Spleen (tissue), 11 donors: ENCODE measurements at regions not wholly inside any gene's neighbourhood (a gene's known extent, or its start where the extent isn't known, plus 50 kb on each side); places are given as distances from the start of the nearest gene placed in this dataset.

Source experiments
- DNase-seq: peaks from one replicate; pipeline ENCODE4 v3.0.0-alpha.2; 2020
- H3K27ac ChIP-seq, 8 donors: fragments of 200-600 bp; sonication (generic) in 7 of 8; 1 replicate in 4 of 8; 2 replicates in 4 of 8; pipeline versions ENCODE4 v1.5.0 to v1.8.0; 2016 to 2021; ENCODE audit warnings: inconsistent platforms in 4 of 8, mild to moderate bottlenecking in 4 of 8, moderate library complexity in 1 of 8
- H3K27me3 ChIP-seq, 7 donors: fragments of 200-600 bp; sonication (generic) in 6 of 7; replicated peaks in 1 of 7; 1 replicate in 4 of 7; 2 replicates in 3 of 7; pipeline versions ENCODE4 v1.5.0 to v1.8.0; 2016 to 2021; ENCODE audit warnings: inconsistent platforms in 3 of 7, mild to moderate bottlenecking in 1 of 7
- H3K36me3 ChIP-seq, 6 donors: fragments of 200-600 bp; sonication (generic) in 5 of 6; 1 replicate in 4 of 6; 2 replicates in 2 of 6; pipeline versions ENCODE4 v1.5.0 to v1.8.0; 2016 to 2021; ENCODE audit warnings: inconsistent platforms in 2 of 6
- H3K4me1 ChIP-seq, 6 donors: fragments of 200-600 bp; sonication (generic) in 5 of 6; 1 replicate in 3 of 6; 2 replicates in 3 of 6; pipeline versions ENCODE4 v1.5.0 to v1.8.0; 2016 to 2021; ENCODE audit warnings: inconsistent platforms in 3 of 6
- H3K4me3 ChIP-seq, 8 donors: fragments of 200-600 bp; sonication (generic) in 7 of 8; 1 replicate in 4 of 8; 2 replicates in 4 of 8; pipeline versions ENCODE4 v1.5.0 to v1.8.0; 2016 to 2021; ENCODE audit warnings: inconsistent platforms in 4 of 8, mild to moderate bottlenecking in 4 of 8, moderate library complexity in 2 of 8
- H3K9me3 ChIP-seq, 8 donors: fragments of 200-600 bp; sonication (generic) in 7 of 8; 1 replicate in 4 of 8; 2 replicates in 4 of 8; pipeline versions ENCODE4 v1.5.0 to v1.8.0; 2016 to 2021; ENCODE audit warnings: inconsistent platforms in 4 of 8
- CTCF ChIP-seq, 11 experiments: fragments of 200-600 bp in 7 of 11; fragments of 450-650 bp in 4 of 11; sonication (generic) in 4 of 11; IDR thresholded peaks in 8 of 11; conservative IDR thresholded peaks in 3 of 11; 1 replicate in 7 of 11; 2 replicates in 4 of 11; pipeline versions ENCODE4 v1.4.0 to v1.8.0; 2016 to 2021; ENCODE audit warnings: antibody characterized with exemption in 11 of 11, inconsistent platforms in 4 of 11, mild to moderate bottlenecking in 1 of 11
- POLR2A ChIP-seq, 3 donors: fragments of 450-650 bp; IDR thresholded peaks; one replicate each; pipeline ENCODE4 v1.5.1; 2017; ENCODE audit warnings: antibody characterized with exemption in 3 of 3, mild to moderate bottlenecking in 1 of 3
- POLR2AphosphoS5 ChIP-seq, 3 donors: sonication (generic); formaldehyde crosslinking; IDR thresholded peaks; one replicate each; pipeline ENCODE4 v1.5.1; 2017; ENCODE audit warnings: antibody characterized with exemption in 3 of 3
- WGBS, 5 donors: extraction: QIAGEN DNeasy Blood & Tissue Kit in 3 of 5; methylation state at CpG; one replicate each; pipeline versions ENCODE4 v1.1.5 to v1.1.7; 2013 to 2018; 5-methylcytosine and 5-hydroxymethylcytosine counted together
- intact Hi-C: fragments of 100-400 bp; cut with DNase I; formaldehyde crosslinking; loops from one replicate; pipeline ENCODE4 v1.15.0; 2023; ENCODE audit warnings: low total_unique reads
- donor health status: healthy with polysubstance abuse.
- donor health status: DM: no; HTN: no; CAD: no; lungs with moderate emphysema.
- donor health status: DM: no; HTN: no; CAD: no.
- donor health status: Bipolar disorder and iron deficiency.
- donor health status: healthy.
- donor health status: DM: no; HTN: no; CAD: no.
- donor health status: DM: yes; HTN: yes; CAD: no.

DNA sequence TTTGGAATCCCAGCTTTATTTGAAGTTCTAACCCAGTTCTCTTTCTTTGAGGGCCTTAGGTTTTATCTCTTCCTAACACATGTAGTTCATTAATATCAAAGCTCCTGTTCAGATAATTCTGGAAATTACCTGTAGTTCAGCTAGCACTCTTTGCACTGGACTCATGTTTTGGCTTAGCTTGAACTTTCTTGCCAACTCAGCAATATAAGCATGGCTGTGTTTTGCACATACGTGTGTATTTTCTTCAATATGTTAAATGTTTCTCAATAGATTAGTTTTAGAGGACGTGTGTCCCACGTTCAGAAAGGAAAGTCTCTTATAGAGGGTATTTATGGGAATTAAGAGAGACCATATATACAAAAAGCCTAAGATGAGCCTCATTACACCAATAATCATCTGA, 271.8 kb upstream of the USP25 start:
- 85 to 96% (median 89%) methylated on average over 3 of the region's 3 CpGs for WGBS, 5 donors
- H3K27ac ChIP-seq, result no peak overlapping the region
- H3K9me3 ChIP-seq, result no peaks in the 10 kb centered on the region
- no peaks in the 10 kb centered on the region for H3K27me3 ChIP-seq
- no peak overlapping the region for H3K4me3 ChIP-seq
- intact Hi-C loops, result no loop called here
- no peak for TF ChIP-seq POLR2A (IDR thresholded peaks at IDR 0.05)
- TF ChIP-seq POLR2AphosphoS5 (IDR thresholded peaks at IDR 0.05), result no peak
- DNase-seq, result no peak
- H3K4me1 ChIP-seq, result no peaks in the 10 kb centered on the region
- no peaks in the 10 kb centered on the region for H3K36me3 ChIP-seq

DNA sequence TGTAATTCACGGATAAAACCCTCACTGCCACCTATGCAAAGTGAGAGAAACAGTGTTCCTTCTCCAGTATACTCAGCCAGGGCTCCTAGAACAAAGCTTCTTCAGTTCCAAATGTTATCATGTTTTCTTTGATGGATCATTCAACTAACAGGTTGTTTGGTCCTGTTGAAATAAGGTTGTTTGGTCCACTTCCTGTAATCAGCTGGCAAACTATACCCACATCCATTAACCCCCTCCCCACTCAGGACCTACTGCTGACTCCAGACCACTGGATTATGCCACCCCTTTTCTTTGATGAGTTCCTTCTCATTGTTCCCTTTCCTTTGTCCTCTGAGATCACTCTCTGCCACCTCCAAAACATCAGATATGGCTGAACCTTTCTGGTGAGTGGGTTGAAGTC, 267.7 kb upstream of the USP25 start:
- intact Hi-C loops, result no loop called here
- Histone ChIP-seq H3K4me1 (no peaks in the 10 kb centered on the region), H3K4me3 (no peak overlapping the region), H3K27me3 (no peaks in the 10 kb centered on the region), H3K27ac (no peak overlapping the region), H3K36me3 (no peaks in the 10 kb centered on the region), H3K9me3 (no peaks in the 10 kb centered on the region)
- no peak for TF ChIP-seq POLR2AphosphoS5 (IDR thresholded peaks at IDR 0.05)
- no peak for TF ChIP-seq CTCF (IDR thresholded peaks at IDR 0.05 in 8 of 11, conservative IDR thresholded peaks at IDR 0.05 in 3 of 11)
- no peak for TF ChIP-seq POLR2A (IDR thresholded peaks at IDR 0.05)
- DNase-seq, result no peak
- WGBS, 5 donors, result 69 to 89% (median 78%) methylated on average over 1 of the region's 1 CpG

GRCh38 chr21:15466329-15466728, 263.5 kb upstream of the USP25 start:
- H3K4me3 ChIP-seq, result no peak overlapping the region
- intact Hi-C loops, result no loop called here
- 93 to 95% (median 94%) methylated on average over 4 of the region's 4 CpGs for WGBS, 5 donors
- TF ChIP-seq POLR2A (IDR thresholded peaks at IDR 0.05), result no peak
- TF ChIP-seq POLR2AphosphoS5 (IDR thresholded peaks at IDR 0.05), result no peak
- no peak for TF ChIP-seq CTCF (IDR thresholded peaks at IDR 0.05 in 8 of 11, conservative IDR thresholded peaks at IDR 0.05 in 3 of 11)
- DNase-seq, result no peak
- H3K36me3 ChIP-seq, result no peaks in the 10 kb centered on the region
- no peaks in the 10 kb centered on the region for H3K27me3 ChIP-seq
- no peaks in the 10 kb centered on the region for H3K9me3 ChIP-seq
- peaks cover 0 to 4% (median 0%) of the 10 kb centered on the region in 6 donors for H3K4me1 ChIP-seq
- no peak overlapping the region for H3K27ac ChIP-seq

GRCh38 chr21:15468368-15468767, 261.4 kb upstream of the USP25 start:
- no peak for DNase-seq
- no peak for TF ChIP-seq POLR2A (IDR thresholded peaks at IDR 0.05)
- no peak for TF ChIP-seq POLR2AphosphoS5 (IDR thresholded peaks at IDR 0.05)
- TF ChIP-seq CTCF (IDR thresholded peaks at IDR 0.05 in 8 of 11, conservative IDR thresholded peaks at IDR 0.05 in 3 of 11), result no peak
- Histone ChIP-seq H3K9me3 (no peaks in the 10 kb centered on the region), H3K27me3 (no peaks in the 10 kb centered on the region), H3K36me3 (no peaks in the 10 kb centered on the region), H3K4me1 (peaks cover 0 to 4% (median 0%) of the 10 kb centered on the region in 6 donors), H3K27ac (peak overlapping the region in 1 of 8 donors; percentile 13), H3K4me3 (no peak overlapping the region)
- 71 to 89% (median 72%) methylated on average over 2 of the region's 2 CpGs for WGBS, 5 donors
- intact Hi-C loops, result no loop called here
